ENCODE measurements at regions not wholly inside any gene's neighbourhood (a gene's known extent, or its start where the extent isn't known, plus 50 kb on each side); places are given as distances from the start of the nearest gene placed in this dataset.
"Not testable (repeated sequence)": the region's sequence is repeated elsewhere in the genome, so short reads cannot be mapped to it uniquely, and the experiment has no call there.

- DNase-seq, result no peak
Observed at GRCh38 chr6:51430589-51430988, 611.9 kb downstream of the TFAP2B start.

DNA sequence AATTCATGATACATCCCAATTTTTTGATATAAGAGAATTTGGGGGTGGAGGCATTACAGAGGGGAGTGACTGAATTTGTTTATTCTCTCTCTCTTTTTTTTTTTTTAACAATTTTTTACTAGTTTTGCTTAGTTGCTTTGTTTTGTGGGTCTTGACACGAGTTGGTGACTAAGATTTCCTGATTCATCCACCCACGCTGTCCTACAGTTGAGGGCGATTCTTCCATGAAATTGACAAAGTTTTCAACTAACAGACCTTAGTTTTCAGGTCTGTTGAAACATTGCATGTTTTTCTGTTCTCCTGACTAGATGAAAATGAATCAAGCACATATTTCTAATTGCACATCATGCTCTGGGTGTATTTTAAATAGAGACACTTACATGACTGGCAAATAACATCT lies 613.8 kb downstream of the TFAP2B start:
- DNase-seq, result no peak

DNA sequence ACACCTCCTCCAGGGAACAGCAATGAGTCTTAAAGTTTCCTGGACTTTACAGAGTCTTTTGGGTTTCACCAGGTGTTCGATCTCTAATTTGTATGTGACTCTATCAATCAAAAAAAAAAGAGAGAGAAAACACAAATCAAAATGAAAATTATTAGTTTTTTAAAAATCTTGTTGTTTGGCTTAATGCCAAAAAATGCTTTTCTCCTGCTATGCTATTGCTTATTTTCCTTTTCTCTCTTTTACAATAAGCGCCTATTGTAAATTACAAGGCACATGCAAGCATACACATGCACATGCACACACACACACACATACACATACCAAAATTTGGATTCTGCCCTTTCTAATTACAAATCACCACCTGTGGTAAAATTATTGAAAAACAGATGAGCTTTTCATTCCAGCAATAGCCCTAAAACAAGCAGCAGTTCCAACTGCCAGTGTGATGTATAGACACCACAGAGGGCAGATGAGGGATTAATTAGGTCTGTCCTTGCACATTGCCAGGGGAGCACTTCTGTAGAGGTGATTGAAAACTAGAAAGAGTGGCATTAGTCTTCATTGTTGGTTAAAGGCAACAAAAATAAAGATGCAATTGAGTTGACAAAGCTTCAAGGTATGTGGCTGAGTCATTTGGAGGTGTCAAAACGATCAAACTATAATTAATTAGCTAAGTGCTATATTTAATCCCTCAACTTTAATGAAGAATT lies 631.7 kb downstream of the TFAP2B start:
- no peak for DNase-seq

- no peak for DNase-seq
Observed at GRCh38 chr6:51450958-51451357, 632.3 kb downstream of the TFAP2B start.

- no peak for DNase-seq
Observed at GRCh38 chr6:51456282-51456681, 631.1 kb downstream of the PKHD1 start.

- DNase-seq, result no peak
Observed at GRCh38 chr6:51459958-51460357, 627.5 kb downstream of the PKHD1 start.

GRCh38 chr6:51462896-51463295 lies 624.5 kb downstream of the PKHD1 start:
- DNase-seq, result no peak

- DNase-seq, result no peak
Observed at GRCh38 chr6:51463321-51463720, 624.1 kb downstream of the PKHD1 start.

DNA sequence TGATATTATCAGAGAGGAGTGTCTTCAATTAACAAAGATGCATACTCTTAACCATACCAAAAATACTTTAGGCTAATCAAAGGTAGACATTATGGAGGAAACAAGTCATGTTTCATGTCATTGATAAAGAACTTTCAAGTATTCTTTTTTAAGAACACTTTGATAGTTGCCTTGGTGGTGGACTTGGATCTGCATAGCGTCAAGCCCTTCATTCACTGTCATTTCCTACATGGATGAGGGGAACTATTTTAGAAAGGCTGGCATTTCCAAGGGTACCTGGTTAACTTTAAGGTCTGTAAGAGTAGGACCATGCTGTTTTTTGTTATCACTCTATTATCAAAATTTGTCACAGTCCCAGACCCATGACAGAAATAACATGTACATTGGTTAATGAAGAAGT lies 622.5 kb downstream of the PKHD1 start:
- no peak for DNase-seq

DNA sequence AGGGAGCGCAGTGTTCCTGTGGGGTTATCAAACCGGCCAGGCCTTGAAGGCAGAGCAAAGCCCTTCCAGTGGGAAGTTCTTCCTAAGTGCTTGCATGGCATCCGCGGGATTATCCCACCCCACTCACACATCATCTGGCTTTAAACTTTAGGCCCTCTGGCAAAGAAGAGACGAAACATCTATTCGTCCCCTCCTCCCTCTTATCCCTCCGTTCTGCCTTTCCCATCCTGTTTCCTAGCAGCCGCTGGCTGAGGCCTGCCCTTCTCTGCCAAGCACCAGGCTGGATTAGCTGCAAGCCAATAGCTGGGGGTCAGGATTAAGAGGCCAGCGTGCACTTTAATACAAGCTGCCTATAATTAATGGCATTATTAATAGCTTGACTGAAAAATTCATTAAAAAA lies 621.0 kb downstream of the PKHD1 start:
- no peak for DNase-seq

DNA sequence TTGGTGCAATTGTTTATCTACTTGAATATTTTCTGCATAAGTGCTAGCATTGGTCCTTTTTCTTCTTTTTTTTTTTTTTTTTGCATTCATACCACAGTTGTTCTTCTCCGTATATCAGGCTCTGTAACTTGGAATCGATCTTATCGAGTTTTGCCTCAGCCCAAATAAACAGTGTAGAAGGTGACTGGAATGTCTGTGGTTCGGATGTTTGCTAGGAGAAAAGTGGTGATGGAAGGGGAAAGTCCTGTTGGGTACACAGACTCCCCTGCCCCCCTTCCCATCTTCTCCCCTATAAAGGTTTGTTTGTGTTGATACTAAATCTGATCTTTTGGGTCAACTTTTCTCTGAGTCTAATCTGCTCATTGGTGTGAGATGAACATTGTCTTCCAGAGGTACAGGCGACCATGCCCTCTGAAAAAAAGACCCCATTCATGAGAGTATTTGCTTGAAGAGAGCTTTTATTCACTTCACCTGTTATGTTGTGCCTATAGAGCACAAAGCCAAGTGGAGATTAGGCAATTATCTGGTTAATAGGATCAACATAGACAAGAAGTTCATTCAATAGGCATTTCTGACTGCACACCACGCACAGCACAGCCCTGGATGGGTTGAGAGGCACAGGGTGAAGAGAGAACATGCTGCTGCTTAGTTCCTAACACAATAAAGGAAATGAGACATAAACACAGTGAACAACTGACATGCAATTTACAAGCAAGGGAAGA lies 620.0 kb downstream of the PKHD1 start:
- no peak for DNase-seq

- DNase-seq, result no peak
Observed at GRCh38 chr6:51468704-51469103, 618.7 kb downstream of the PKHD1 start.

- no peak for DNase-seq
Observed at GRCh38 chr6:51472745-51473487, 614.5 kb downstream of the PKHD1 start.

GRCh38 chr6:51474022-51474975 lies 613.1 kb downstream of the PKHD1 start:
- no peak for DNase-seq

DNA sequence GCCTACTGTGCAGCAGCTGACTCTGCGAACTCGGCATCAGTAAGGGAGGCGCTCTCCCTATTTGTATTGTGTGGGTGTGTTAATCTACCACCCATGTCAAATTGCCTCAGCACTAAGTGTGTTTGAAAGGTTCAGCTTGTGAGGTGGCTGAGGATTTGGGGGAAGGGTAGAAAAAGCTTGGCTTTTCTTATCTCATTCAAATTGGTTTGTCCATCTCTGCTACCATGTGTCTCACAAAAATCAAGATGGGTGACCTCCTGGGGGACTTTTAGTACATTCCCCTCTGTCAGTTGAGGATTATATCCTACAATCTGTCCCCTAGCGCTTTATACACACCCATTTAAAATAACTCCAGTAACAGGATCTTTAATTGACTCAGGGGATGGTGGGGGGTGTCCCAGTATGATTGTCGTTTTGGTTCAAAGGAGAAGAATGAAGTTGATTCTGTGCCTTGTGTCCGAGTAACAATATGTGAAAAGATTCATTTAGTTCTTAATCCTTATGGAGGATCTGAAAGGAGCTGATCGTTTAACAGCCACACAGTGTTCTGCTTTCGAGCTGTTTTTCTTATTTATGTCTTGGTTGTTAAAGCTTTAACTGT lies 609.6 kb downstream of the PKHD1 start:
- DNase-seq, result no peak

GRCh38 chr6:51479296-51479695 lies 608.1 kb downstream of the PKHD1 start:
- no peak for DNase-seq

GRCh38 chr6:51480040-51480439 lies 607.4 kb downstream of the PKHD1 start:
- no peak for DNase-seq

- DNase-seq, result not testable (repeated sequence)
Observed at GRCh38 chr6:51485869-51486268, 601.5 kb downstream of the PKHD1 start.

DNA sequence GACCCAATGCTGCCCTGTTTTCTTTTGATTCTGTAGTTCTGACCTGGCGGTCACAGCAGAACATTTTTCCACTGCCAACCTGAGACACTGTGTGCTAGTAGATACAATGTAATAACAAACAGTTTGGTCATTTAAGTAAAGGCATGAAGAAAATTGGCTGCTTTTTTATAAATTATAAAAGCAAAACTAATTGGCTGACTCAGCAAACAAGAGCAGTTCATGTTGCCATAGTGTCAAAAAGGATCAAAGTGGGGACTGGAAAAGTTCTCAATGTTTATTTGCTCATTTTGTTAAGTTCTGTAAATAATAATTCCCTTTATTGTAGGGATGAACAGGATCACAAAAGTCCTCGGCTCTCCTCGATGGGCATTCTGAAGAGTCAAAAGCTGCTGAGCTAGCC lies 599.5 kb downstream of the PKHD1 start:
- no peak for DNase-seq

DNA sequence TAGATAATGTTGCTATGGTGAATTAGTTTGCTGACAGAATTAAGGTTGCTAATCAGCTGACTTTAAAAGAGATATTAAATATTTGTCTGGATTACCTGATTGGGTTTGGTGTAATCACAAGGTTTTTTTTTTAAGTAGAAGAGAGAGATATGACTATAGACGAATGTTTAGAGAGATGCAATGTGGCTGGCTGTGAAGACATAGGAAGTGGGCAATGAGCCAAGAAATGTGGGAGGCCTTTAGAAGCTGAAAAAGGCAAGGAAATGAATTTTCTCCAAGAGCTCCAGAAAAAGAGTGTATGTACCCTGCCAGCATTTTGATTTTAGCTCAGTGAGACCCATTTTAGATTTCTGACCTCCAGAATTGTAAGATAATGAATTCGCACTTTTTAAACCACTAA lies 598.3 kb downstream of the PKHD1 start:
- DNase-seq, result no peak

DNA sequence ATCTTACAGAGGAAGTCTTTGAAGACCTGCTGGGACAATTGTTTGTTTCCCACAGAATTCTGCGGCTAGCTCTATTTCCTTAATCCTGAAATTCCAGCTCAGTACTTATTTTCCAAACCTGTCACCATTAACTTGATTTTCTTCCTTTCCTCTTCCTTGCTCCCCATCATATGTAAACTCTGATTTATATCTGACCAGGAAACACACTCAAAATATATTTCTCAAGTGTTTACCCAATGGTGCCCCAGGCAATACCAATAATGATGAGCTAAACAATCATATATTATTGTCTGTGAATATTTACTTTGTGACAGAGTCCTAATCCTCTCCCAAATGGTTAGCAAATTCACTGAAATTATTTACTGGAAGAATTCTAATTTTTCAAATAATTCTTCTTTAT lies 597.3 kb downstream of the PKHD1 start:
- no peak for DNase-seq

DNA sequence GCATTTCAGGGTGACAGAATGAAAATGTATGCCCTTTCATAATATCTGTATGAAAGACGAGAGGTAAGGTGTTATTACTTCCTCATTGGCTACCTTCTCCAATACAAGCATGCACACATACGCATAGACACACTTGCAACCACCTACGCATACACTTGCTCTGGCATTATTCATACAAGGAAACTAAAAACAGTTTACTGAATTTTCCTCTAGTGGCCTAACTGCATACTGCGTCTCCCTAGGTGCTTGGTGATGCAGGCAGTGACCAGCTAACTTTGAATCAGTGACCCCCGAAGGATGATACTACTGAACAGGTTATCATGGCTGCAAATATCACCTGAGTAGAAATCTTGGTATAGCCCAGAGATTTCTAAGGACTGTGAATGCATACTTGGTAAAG lies 593.1 kb downstream of the PKHD1 start:
- DNase-seq, result no peak
